Mesenchymal stem cell (in vitro differentiated cells and primary cell): ENCODE measurements at regions not wholly inside any gene's neighbourhood (a gene's known extent, or its start where the extent isn't known, plus 50 kb on each side); places are given as distances from the start of the nearest gene placed in this dataset.

ENCODE experiments used
- DNase-seq: peaks from one replicate; pipeline ENCODE4 v3.0.0-alpha.2; 2013
- H2AFZ ChIP-seq: one replicate; pipeline ENCODE4 v1.6.1; 2013; ENCODE audit warnings: low read depth, mild to moderate bottlenecking, control low read depth, inconsistent platforms, low read length, moderate library complexity
- H2AK5ac ChIP-seq: 2 replicates; pipeline ENCODE4 v1.6.1; 2013; ENCODE audit warnings: low read length, moderate library complexity, mild to moderate bottlenecking, inconsistent platforms; ENCODE audit not compliant: severe bottlenecking
- H2BK120ac ChIP-seq: one replicate; pipeline ENCODE4 v1.6.1; 2013; ENCODE audit warnings: low read depth, mild to moderate bottlenecking, inconsistent platforms, low read length, moderate library complexity
- H2BK12ac ChIP-seq, 2 experiments: one replicate each; pipeline ENCODE4 v1.6.1; 2013; ENCODE audit warnings: inconsistent platforms in 2 of 2, low read length in 2 of 2, mild to moderate bottlenecking in 2 of 2, moderate library complexity in 2 of 2, control low read depth in 1 of 2
- H2BK15ac ChIP-seq: one replicate; pipeline ENCODE4 v1.6.1; 2013; ENCODE audit warnings: mild to moderate bottlenecking, low read depth, inconsistent platforms; ENCODE audit not compliant: poor library complexity, severe bottlenecking
- H2BK5ac ChIP-seq: 2 replicates; pipeline ENCODE4 v1.6.1; 2013; ENCODE audit warnings: low read depth, mild to moderate bottlenecking, low read length, control low read depth, inconsistent platforms; ENCODE audit not compliant: poor library complexity, severe bottlenecking
- H3K14ac ChIP-seq, 2 experiments: one replicate each; pipeline ENCODE4 v1.6.1; 2013; ENCODE audit warnings: inconsistent platforms in 2 of 2, low read length in 2 of 2, control low read depth in 1 of 2, mild to moderate bottlenecking in 1 of 2, moderate library complexity in 1 of 2
- H3K18ac ChIP-seq, 2 experiments: one replicate each; pipeline ENCODE4 v1.6.1; 2013; ENCODE audit warnings: inconsistent platforms in 2 of 2, low read length in 2 of 2, control low read depth in 1 of 2, low read depth in 1 of 2, mild to moderate bottlenecking in 1 of 2
- H3K23ac ChIP-seq, 2 experiments: one replicate each; pipeline ENCODE4 v1.6.1; 2013; ENCODE audit warnings: inconsistent platforms in 2 of 2, low read length in 2 of 2, mild to moderate bottlenecking in 2 of 2, moderate library complexity in 2 of 2, control low read depth in 1 of 2
- H3K27ac ChIP-seq: 2 replicates; pipeline ENCODE4 v1.5.1; 2013; ENCODE audit warnings: mild to moderate bottlenecking, moderate library complexity, low read length, control low read depth, inconsistent platforms; ENCODE audit not compliant: poor library complexity, severe bottlenecking
- H3K27me3 ChIP-seq, 2 experiments: 2 replicates each; pipeline versions ENCODE4 v1.6.1 to v1.7.0; 2013; ENCODE audit warnings: low read length in 2 of 2, mild to moderate bottlenecking in 2 of 2, moderate library complexity in 2 of 2, control low read depth in 1 of 2, inconsistent platforms in 1 of 2; ENCODE audit not compliant: control insufficient read depth in 1 of 2, insufficient read depth in 1 of 2
- H3K36me3 ChIP-seq, 2 experiments: 2 replicates each; pipeline versions ENCODE4 v1.6.1 to v1.7.0; 2013; ENCODE audit warnings: low read length in 2 of 2, control low read depth in 1 of 2, inconsistent platforms in 1 of 2, low read depth in 1 of 2, mild to moderate bottlenecking in 1 of 2; ENCODE audit not compliant: insufficient read depth in 2 of 2, control insufficient read depth in 1 of 2
- H3K4ac ChIP-seq, 2 experiments: one replicate each; pipeline ENCODE4 v1.6.1; 2013; ENCODE audit warnings: inconsistent platforms in 2 of 2, low read length in 2 of 2, mild to moderate bottlenecking in 2 of 2, moderate library complexity in 2 of 2, control low read depth in 1 of 2, low read depth in 1 of 2
- H3K4me1 ChIP-seq: 2 replicates; pipeline ENCODE4 v1.6.1; 2013; ENCODE audit warnings: low read depth, low read length, control low read depth; ENCODE audit not compliant: control insufficient read depth, insufficient read depth
- H3K4me2 ChIP-seq: 2 replicates; pipeline ENCODE4 v1.6.1; 2013; ENCODE audit warnings: low read length, mild to moderate bottlenecking, inconsistent platforms; ENCODE audit not compliant: poor library complexity, severe bottlenecking
- H3K4me3 ChIP-seq, 2 experiments: 2 replicates each; pipeline versions ENCODE4 v1.5.1 to v1.7.0; 2013; ENCODE audit warnings: low read length in 2 of 2, mild to moderate bottlenecking in 2 of 2, control low read depth in 1 of 2, low read depth in 1 of 2; ENCODE audit not compliant: insufficient read depth in 1 of 2
- H3K79me1 ChIP-seq: replicated peaks from 2 replicates; pipeline ENCODE4 v1.6.1; 2013; ENCODE audit warnings: mild to moderate bottlenecking, control low read depth, low read length, inconsistent platforms; ENCODE audit not compliant: poor library complexity, severe bottlenecking
- H3K9ac ChIP-seq: 2 replicates; pipeline ENCODE4 v1.7.0; 2013; ENCODE audit warnings: mild to moderate bottlenecking, low read length, moderate library complexity
- H3K9me3 ChIP-seq: 2 replicates; pipeline ENCODE4 v1.7.0; 2013; ENCODE audit warnings: mild to moderate bottlenecking, low read length; ENCODE audit not compliant: control insufficient read depth
- H4K8ac ChIP-seq: one replicate; pipeline ENCODE4 v1.6.1; 2013; ENCODE audit warnings: inconsistent platforms, mild to moderate bottlenecking, low read length, moderate library complexity
- H4K91ac ChIP-seq: one replicate; pipeline ENCODE4 v1.6.1; 2013; ENCODE audit warnings: mild to moderate bottlenecking, low read length, inconsistent platforms
- WGBS: methylation state at CpG from one replicate; pipeline ENCODE4 v1.1.7; 2013; ENCODE audit warnings: mixed read lengths; 5-methylcytosine and 5-hydroxymethylcytosine counted together

- WGBS = 67% methylated on average over 1 of the region's 1 CpG
- H2BK120ac ChIP-seq = no peak overlapping the region
These were observed 307.2 kb downstream of the FRK start for GRCh38 chr6:115753446-115753845.

GRCh38 chr6:115750946-115751345, 309.7 kb downstream of the FRK start:
- no peak overlapping the region for H4K91ac ChIP-seq
- H3K9me3 ChIP-seq = no peaks in the 10 kb centered on the region
- no peak overlapping the region for H3K4me3 ChIP-seq
- no peak overlapping the region for H2BK15ac ChIP-seq
- H3K18ac ChIP-seq = no peak overlapping the region
- H2BK120ac ChIP-seq = no peak overlapping the region
- no peaks in the 10 kb centered on the region for H3K79me1 ChIP-seq
- H2BK5ac ChIP-seq = no peak overlapping the region
- H3K4me1 ChIP-seq = no peaks in the 10 kb centered on the region
- H2BK12ac ChIP-seq = no peak overlapping the region
- no peaks in the 10 kb centered on the region for H3K27me3 ChIP-seq
- no peak overlapping the region for H2AFZ ChIP-seq
- no peak overlapping the region for H3K23ac ChIP-seq
- H4K8ac ChIP-seq = no peak overlapping the region
- no peak overlapping the region for H3K4ac ChIP-seq
- no peak for DNase-seq
- 69% methylated on average over 2 of the region's 5 CpGs for WGBS
- no peak overlapping the region for H3K14ac ChIP-seq
- no peak overlapping the region for H2AK5ac ChIP-seq
- H3K27ac ChIP-seq = no peak overlapping the region
- no peak overlapping the region for H3K4me2 ChIP-seq
- H3K36me3 ChIP-seq = no peaks in the 10 kb centered on the region
- H3K9ac ChIP-seq = no peak overlapping the region

More at GRCh38 chr6:115753446-115753845, 307.2 kb downstream of the FRK start:
- Histone ChIP-seq H4K91ac (no peak overlapping the region), H2AFZ (no peak overlapping the region), H2AK5ac (no peak overlapping the region), H3K9me3 (no peaks in the 10 kb centered on the region), H3K4me1 (no peaks in the 10 kb centered on the region), H3K23ac (no peak overlapping the region), H4K8ac (no peak overlapping the region), H2BK15ac (no peak overlapping the region), H3K14ac (no peak overlapping the region), H2BK5ac (no peak overlapping the region), H3K36me3 (no peaks in the 10 kb centered on the region), H3K4ac (no peak overlapping the region), H3K27me3 (no peaks in the 10 kb centered on the region), H3K9ac (no peak overlapping the region), H3K27ac (no peak overlapping the region), H2BK12ac (no peak overlapping the region), H3K4me2 (no peak overlapping the region), H3K79me1 (no peaks in the 10 kb centered on the region), H3K18ac (no peak overlapping the region), H3K4me3 (no peak overlapping the region)
- peak; percentile 5 for DNase-seq

- Histone ChIP-seq H2BK12ac (no peak overlapping the region), H3K27me3 (no peaks in the 10 kb centered on the region)
These were observed 310.4 kb downstream of the FRK start for GRCh38 chr6:115750292-115750691.

GRCh38 chr6:115747719-115748118, 313.0 kb downstream of the FRK start:
- Histone ChIP-seq H3K4ac (no peak overlapping the region), H3K9ac (no peak overlapping the region), H2BK15ac (no peak overlapping the region), H3K4me1 (no peaks in the 10 kb centered on the region), H3K14ac (no peak overlapping the region), H4K91ac (no peak overlapping the region), H2BK120ac (no peak overlapping the region), H3K18ac (no peak overlapping the region), H2BK5ac (no peak overlapping the region), H2BK12ac (no peak overlapping the region), H2AK5ac (no peak overlapping the region), H3K27ac (no peak overlapping the region), H3K27me3 (no peaks in the 10 kb centered on the region), H3K9me3 (no peaks in the 10 kb centered on the region), H4K8ac (no peak overlapping the region), H3K79me1 (no peaks in the 10 kb centered on the region), H3K36me3 (no peaks in the 10 kb centered on the region), H3K4me3 (no peak overlapping the region), H3K23ac (no peak overlapping the region), H2AFZ (no peak overlapping the region), H3K4me2 (no peak overlapping the region)
- no peak for DNase-seq
- WGBS = no CpG with 5 or more reads among the region's 1 CpG

More at GRCh38 chr6:115750292-115750691, 310.4 kb downstream of the FRK start:
- no peak overlapping the region for H2BK15ac ChIP-seq
- no peak overlapping the region for H3K4me3 ChIP-seq
- no peak overlapping the region for H3K14ac ChIP-seq
- H2AK5ac ChIP-seq = no peak overlapping the region
- no peaks in the 10 kb centered on the region for H3K9me3 ChIP-seq
- H3K4me1 ChIP-seq = no peaks in the 10 kb centered on the region
- no peak overlapping the region for H3K23ac ChIP-seq
- no peak for DNase-seq
- H2AFZ ChIP-seq = no peak overlapping the region
- no peak overlapping the region for H4K8ac ChIP-seq
- no peaks in the 10 kb centered on the region for H3K79me1 ChIP-seq
- H3K27ac ChIP-seq = no peak overlapping the region
- no peak overlapping the region for H2BK120ac ChIP-seq
- H4K91ac ChIP-seq = no peak overlapping the region
- no peak overlapping the region for H3K4ac ChIP-seq
- no peak overlapping the region for H3K9ac ChIP-seq
- no peak overlapping the region for H2BK5ac ChIP-seq
- no peak overlapping the region for H3K4me2 ChIP-seq
- no peaks in the 10 kb centered on the region for H3K36me3 ChIP-seq
- H3K18ac ChIP-seq = no peak overlapping the region
- WGBS = 60% methylated on average over 1 of the region's 1 CpG
